OCI-M2 (cell line): ENCODE measurements at regions not wholly inside any gene's neighbourhood (a gene's known extent, or its start where the extent isn't known, plus 50 kb on each side); places are given as distances from the start of the nearest gene placed in this dataset.

Source experiments
- DNase-seq: peaks from one replicate; lab custom pipeline; 2025; ENCODE audit not compliant: unreplicated experiment; lab: John Stamatoyannopoulos, UW

DNA sequence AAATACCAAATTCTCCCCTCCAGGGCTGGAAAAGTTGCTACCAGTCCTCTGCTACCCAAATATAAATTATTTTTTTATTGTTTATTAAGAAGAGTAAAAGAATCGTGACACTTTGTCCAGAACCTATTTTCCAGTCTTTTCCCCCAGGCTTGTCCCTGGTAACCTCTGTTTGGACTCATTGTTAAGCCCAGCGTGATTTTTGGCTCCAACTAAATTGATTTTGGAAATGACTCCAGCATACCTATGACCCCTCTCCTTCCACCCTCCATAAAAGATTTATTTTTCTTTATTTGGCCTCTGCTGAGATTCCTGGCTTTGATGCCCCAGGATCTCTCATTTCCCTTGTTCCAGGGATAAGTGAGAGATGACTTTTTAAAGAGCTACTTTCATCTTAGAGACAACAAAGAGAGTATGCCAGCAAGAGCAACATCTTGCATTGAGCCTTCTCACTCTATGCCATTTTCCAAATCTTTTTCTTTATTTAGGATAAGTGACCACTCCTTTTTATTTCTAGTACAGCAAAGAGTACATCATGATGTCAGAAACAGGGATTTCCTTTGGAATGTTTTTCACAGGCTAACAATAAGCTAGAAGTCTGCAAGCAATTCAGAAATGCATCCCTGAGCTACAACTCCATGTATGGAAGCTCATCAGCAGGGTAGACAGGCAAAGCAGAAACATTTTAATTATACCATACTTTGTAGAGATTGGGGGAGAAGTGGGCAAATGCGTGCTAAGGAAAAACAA, 75.8 kb downstream of the DAD1 start:
- DNase-seq, result no peak

DNA sequence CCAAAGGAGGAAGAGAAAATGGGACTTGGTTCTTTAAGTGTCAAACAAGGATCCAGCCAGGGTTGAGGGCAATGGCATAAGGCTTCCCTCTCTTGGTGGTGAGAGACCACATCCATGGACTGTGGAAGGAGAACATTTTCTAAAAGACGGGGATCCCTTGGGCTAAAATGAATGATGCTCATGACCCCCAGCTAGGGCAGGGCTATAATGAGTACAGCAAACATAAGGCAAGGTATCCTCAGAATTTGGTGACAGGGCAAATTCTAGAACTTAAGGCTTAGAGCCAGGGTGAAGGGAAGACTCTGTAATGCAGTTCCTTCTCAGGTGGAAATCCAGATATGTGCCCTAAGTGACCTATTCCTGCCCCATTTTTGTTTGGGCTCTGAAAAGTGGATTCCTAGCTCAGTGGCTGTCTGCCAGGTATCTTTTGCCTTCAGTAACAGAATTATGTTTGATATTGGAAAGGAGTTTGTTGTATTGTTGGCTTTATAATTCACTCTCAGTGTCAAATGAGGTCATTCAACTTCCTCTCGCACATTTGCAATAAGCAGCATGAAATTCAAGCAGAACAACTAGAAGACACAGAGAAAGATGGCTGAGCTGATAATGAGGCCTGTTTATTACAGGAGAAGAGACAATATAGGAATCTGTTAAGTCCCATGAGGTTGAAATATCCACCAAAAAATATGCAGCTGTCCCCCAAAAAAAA, 76.8 kb downstream of the DAD1 start:
- no peak for DNase-seq

DNA sequence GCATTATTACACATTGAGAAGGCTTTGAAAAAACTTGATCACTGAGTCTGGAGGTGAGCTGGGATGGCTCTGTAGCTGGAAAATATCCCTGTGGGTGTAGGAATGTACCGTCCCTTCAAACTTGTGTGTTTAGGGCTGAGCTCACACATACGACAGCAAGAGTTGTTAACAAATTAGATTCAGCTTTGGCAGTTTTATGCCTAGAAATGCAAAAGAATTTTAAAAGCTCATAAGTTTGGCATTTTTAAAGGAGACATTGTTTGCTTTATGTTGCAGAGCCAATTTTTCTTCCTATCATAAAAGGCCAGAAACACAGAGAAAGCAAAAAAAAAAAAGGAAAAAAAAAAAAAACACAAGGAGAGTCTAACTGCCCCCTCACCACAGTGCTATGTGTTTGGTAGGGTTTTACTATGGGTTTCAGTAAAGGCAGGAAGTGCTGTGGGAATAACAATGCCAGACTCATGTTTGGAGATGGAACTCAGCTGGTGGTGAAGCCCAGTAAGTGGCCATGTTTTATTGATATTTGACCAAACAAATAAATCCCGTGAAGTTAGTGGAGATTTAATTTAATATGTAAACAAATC, 78.4 kb downstream of the DAD1 start:
- no peak for DNase-seq

DNA sequence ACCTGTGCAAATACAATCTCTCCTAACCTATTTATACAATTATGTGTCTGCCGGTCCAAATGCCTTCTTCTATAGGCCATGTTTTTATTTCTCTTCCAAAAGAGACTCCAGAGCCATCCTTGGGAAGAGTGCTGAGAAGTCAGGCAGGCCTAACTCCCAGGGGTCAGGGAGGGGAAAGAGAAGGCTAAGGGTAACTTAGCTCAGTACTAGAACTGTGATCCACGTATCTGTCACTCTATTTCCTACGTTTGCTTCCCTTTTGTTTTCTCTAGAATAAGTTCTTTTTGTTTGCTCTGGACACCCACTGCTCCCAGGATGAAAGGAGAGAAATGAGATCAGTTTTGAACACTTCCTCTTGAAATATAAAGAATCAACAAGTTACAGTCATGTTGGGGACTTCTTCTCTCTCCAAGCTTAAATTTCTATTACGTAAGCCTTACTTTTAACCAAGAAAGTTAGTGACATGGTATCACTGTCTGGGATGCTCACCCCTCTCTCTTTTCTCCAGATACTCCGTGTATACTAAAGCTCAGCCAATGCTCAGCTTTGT, 79.2 kb downstream of the DAD1 start:
- DNase-seq, result no peak

DNA sequence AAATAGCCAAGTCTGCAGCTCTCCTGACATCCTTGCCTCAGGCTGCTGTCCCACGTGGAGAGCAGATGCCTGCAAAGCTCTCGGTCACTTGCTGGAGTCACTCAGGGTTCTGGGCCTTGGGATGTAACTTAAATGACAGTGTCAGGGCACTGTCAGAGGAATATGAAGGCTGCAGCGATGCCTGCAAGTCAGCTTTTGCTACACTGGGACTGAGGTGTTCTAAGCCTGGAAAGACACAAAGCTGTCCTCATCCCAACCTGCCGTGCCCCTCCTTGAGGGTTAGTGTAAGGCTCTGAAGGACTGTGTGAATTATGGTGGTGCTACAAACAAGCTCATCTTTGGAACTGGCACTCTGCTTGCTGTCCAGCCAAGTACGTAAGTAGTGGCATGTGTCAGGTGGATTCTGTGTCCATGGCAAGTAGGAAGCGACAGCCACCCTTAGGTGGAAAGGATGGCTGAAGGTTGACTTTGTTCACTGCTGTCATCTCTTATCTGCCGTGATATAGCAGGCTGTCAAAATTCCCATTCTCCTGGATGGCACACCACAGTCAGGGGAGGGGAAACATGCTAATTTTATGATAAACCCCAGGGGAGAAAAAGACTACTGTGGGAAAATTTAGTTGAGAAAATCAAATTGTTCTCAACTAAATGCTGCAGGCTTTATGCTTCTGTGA, 79.9 kb downstream of the DAD1 start:
- DNase-seq, result no peak

DNA sequence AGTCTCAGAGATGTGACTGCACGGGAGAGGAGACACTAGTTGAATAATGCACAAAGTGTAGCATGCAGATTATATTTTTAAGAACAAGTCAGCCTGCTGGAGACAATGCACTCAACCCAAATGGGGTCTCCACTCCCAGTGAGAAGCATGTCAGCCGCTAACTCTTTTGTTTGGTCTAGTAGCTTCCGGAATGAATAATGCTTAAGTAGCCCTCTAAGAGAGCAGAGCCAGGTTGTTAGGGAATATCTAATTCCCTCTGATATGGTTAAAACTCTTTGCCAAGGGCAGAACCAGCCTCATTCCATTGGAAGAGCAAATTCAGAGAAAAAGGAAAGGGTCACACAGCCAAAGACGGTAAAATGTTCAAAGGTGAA, 80.4 kb downstream of the DAD1 start:
- DNase-seq, result no peak

DNA sequence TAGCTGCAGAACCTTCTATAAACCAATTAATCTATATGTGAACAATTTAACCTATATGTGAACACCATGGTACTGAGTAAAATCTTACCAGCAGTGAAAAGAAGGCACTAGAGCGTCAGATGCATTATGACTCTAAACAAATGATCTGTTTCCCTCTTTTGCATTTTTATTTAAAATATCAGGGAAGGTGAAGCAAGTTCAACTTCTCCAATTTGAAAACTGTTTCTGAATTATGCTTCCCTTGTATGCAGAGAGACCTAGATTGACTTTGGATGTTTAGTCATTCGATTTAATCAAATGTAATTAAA, 80.9 kb downstream of the DAD1 start:
- DNase-seq, result no peak

DNA sequence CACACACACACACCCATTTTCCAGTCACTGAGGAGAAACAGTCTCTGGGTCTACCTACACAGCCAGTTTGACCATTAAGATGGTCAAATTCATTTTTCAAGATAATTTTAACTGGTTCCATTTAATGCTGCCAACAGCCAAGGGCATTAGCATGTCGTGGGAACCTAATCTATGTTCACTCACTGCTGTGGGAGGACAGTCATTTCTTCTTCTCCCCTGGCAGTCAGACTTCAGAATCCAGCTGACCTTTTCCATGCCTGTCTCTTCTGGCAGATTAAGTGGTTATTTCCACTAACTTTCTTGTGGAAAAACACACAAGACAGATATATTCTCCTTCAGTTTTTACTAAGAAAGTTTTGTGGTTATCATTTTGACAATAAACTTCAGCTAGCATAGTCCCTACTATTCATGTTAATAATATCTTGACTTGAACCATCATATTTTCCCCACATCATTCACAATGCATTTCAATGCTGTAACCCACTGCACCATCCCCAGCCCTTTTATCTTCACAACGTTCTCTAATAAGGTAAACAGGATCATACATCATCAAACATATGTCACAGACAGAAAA, 82.2 kb downstream of the DAD1 start:
- DNase-seq, result no peak

DNA sequence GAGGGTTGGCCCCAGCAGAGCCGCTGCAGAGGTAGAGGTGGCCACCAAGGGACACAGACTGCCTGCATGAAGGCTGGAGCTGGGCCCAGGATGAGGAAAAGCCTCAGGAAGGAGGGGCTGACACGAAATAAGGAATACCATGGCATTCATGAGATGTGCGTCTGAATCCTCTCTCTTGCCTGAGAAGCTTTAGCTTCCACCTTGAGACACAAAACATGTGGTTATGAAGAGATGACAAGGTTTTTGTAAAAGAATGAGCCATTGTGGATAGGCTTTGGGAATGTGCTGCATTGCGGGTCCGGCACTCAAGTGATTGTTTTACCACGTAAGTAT, 82.7 kb downstream of the DAD1 start:
- no peak for DNase-seq

DNA sequence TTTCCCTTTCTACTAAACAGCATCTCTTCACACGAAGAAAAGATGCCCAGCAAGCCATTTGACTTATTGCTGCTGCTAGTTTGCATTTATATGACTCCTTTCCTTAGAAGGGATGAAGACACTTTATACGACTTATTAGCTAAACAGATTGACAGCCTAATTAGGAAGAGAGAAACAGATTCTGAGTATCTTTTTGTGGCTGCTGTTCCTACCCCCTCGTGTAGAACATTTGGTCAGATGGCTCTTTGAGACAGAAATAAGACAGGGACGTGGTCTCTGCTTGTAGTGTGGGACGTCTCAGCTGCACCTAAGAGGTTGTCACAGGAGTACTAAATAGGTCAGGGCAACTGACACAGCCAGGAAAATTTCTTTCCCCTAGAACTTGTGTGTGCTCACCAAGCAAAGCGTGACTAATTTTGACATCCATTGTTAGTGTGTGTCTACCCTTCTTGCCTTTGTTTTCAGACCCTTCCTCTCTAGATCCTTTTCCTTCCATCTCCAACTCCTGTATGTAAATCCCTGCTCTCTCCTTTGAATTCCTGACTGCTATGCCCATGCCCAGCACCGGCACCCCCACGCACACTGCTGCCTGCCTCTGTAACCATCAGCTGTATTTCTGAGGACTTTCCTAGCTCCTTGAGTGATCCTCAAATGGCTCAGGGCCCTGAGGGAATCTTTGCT, 83.2 kb downstream of the DAD1 start:
- no peak for DNase-seq

DNA sequence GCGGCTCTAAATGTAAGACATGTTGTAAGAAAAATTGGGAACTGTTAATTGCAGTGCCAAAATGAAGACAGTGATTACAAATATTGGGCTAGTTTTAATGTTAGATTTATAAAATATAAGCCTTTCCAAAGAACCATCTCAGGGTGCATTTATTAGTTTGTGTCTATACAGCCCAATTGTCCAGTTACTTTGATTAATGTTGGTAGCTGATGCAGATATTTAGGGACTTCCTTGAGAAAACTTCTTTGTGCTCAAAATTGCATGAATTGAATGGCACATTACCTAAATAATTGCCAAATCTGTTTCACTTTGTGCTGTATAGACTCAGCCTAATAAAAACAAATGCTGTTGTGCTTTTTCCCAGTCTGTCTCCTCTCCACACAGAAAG, 83.7 kb downstream of the DAD1 start:
- no peak for DNase-seq

DNA sequence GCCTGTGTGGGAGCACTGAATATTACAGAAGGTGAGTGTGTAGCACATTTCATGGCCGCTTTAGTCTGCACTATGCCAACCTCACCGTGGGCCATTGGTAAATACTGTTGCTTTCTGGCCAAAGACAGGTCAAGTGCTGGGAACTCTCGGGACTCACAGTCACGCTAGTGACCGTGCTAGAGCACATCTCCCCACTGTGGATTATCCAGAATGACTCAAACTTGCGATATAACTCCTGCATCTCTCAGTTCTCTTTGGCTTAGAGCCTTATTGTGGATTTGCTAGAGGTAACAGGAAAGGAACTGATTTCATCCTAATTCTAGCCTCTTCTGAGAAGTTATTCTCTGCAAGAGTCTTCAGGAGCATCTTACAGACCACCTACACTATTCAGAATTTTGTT, 86.5 kb downstream of the DAD1 start:
- DNase-seq, result no peak

DNA sequence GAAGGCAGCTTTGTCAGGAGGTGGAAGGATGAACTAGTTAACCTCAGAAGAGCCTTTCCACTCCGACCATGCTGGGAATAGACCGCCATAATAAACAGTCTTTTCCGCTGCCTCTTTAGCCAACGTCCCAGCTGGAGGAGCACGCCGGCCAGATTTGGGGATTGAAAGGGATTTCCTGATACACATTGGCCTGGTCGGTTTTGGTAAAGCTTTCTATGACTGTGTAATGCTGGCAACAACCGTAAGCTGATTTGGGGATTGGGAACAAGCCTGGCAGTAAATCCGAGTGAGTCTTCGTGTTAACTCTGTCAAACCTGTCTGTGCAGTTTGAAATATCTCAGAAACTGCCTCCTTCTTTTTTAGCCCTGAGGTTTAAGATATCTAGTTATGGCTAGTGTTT, 87.0 kb downstream of the DAD1 start:
- DNase-seq, result no peak

DNA sequence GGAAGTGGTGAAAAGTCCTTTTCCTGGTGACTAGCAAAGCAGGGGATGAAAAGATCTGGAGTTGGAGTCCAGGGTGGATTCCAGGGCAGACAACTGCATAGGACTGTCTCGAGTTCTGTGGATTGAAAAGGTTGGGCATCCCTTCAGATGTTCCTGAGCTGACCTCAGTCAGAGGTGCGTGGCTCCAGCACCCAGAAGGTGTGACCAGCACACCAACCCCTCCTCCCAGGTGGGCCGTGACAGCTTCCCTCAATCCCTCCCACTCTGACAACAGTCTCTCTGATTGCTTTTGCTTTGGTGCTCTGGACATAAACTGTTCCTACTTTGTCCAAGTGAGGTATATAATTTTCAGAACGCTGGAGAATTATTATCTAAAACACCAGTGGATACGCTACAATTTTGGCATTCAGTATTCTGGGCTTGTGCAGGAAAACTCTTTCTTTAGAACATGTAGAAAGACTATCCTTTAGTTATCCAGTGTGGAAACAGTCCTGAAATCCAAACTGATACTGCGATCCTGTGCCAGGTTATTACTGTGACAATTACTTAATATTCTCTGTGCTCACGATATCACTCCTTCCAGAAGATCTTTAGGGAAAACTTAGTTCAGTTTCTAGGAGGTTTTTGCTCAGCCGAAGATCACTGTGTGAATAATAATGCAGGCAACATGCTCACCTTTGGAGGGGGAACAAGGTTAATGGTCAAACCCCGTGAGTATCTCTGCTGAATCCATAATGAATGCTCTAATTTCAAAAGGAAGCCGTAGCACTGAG, 87.9 kb downstream of the DAD1 start:
- no peak for DNase-seq

DNA sequence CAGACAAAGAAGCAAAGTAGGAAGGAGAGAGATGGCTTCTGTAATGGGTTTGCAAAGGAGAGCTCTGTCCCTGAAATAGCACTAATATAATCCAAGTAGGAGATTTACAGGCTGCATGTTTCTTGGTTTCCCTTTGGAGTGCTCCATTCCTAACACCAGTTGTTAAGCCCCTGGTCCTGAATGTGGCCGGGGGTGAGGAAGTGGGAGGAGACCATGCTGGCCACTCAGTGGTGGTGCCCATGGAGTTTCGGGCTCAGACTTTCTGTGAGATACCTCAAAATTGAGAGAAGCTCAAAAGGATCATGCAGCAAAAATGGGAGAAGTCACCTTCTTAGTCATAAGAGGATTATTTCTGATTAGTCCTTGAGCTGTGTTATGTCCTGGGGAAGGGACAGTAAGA, 88.5 kb downstream of the DAD1 start:
- DNase-seq, result no peak

DNA sequence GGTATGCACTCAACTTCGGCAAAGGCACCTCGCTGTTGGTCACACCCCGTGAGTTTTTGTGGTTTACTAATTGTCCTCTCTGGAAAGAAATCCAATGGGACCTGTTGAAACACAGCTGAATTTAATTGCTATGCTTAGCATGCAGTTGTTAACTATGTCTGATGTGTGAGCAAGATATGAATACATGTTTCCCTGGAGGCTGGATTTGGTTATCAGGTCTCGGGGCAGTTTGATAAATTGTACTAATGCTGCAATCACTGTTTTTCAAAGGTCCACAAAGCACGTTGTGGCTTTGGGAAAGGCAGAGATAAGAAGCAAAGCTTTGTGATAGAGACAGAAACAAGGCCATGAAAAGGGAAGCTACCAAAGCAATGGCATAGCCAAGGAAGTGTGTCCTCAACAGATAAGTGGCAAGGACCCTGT, 91.3 kb downstream of the DAD1 start:
- no peak for DNase-seq

DNA sequence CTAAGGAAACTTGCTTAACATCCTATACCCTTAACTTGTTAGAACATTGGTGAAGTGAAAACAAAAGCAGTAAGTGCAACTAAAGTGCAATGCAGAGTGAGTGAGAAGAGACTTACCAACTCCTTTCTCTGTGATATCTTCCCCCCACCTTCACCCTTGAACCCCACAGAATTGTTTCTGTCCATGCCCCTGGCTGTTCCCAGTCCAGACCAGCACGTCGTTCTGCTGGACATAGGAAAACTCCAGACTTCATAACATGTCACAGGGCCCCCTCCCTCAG, 91.9 kb downstream of the DAD1 start:
- DNase-seq, result no peak

DNA sequence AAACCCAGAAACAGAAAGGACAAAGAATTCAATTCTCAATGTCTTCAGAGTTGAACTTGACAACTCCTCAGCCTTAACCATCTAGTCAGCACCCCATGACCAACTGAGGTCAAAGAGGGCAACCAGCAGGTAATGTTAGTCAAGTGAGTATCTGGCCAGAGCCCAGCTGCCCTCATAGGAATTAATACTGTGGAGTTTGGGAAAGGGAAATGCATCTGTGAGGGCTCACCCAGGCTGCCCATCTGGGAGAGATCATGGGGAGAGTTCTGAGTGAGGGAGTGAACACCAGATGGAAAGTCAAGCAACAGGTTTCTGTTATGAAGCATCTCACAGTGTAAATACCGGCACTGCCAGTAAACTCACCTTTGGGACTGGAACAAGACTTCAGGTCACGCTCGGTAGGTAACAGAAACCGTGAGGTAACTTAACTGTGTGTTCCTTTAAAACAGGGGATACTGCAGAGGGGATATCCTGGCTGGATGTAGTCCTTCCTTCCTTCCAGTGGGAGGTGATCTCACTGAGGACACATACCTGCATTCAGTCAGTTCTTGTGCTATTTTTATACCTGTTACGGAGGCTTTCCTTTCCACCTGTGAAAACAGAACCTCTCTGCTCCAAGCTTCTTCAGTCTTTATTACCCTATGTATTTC, 94.4 kb downstream of the DAD1 start:
- DNase-seq, result no peak

DNA sequence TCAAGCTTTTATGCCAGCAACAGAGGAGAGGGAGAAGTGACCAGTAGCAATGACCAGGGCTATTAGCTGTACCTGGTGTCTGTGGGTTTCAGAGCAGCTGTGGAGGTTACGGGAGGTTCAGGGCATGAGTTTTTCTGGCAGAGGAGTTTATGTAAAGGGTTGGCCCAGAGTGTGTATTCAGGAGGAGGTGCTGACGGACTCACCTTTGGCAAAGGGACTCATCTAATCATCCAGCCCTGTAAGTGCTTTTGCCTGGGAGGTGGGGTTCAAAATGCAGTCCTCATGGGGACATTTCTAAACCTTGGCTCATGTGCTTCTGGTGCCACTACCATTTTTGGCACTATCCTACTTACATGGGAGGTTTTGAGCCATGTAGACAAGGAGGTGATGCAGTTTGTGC, 95.3 kb downstream of the DAD1 start:
- no peak for DNase-seq
